Panc1 (cell line): ENCODE measurements at regions not wholly inside any gene's neighbourhood (a gene's known extent, or its start where the extent isn't known, plus 50 kb on each side); places are given as distances from the start of the nearest gene placed in this dataset.
"Not testable (repeated sequence)": the region's sequence is repeated elsewhere in the genome, so short reads cannot be mapped to it uniquely, and the experiment has no call there.

ENCODE experiments used
- ATAC-seq: fragments of 200-7000 bp; cut with Tn5 transposase; 2 replicates; pipeline ENCODE4 v1.9.1; 2020; ENCODE audit warnings: mild to moderate bottlenecking, moderate library complexity
- BruUV-seq: library from RNA; stranded (reverse); fragments of 400-500 nt; replicated peaks from 2 replicates; lab custom pipeline; 2021; lab: Mats Ljungman, UMichigan
- CTCF ChIA-PET: fragments of 300-600 bp; sonication (Branson Sonifier 250); formaldehyde crosslinking; loops from one replicate; lab custom pipeline; 2022; ENCODE audit warnings: antibody characterized with exemption; lab: Charles Lee
- POLR2A ChIA-PET: fragments of 300-600 bp; sonication (Branson Sonifier 250); formaldehyde crosslinking; loops from one replicate; lab custom pipeline; 2022; ENCODE audit warnings: antibody characterized with exemption; lab: Charles Lee
- DNase-seq: peaks from one replicate; pipeline ENCODE4 v3.0.0-alpha.2; 2010; ENCODE audit warnings: low read depth, low spot score
- H3K27ac ChIP-seq: 2 replicates; pipeline ENCODE4 v1.5.1; 2011; ENCODE audit warnings: mild to moderate bottlenecking, low read length, inconsistent platforms
- H3K27me3 ChIP-seq: fragments of 200-500 bp; sonication (Bioruptor generic); 2 replicates; pipeline ENCODE4 v1.6.0; 2014; ENCODE audit warnings: low read length, inconsistent platforms; ENCODE audit not compliant: control insufficient read depth, insufficient read depth
- H3K36me3 ChIP-seq: fragments of 200-500 bp; sonication (Bioruptor generic); 2 replicates; pipeline ENCODE4 v1.5.1; 2014; ENCODE audit warnings: inconsistent platforms, mild to moderate bottlenecking, low read length, moderate library complexity; ENCODE audit not compliant: control insufficient read depth, insufficient read depth
- H3K4me1 ChIP-seq: 2 replicates; pipeline ENCODE4 v1.5.1; 2011; ENCODE audit warnings: inconsistent platforms, mild to moderate bottlenecking, low read length, moderate library complexity; ENCODE audit not compliant: control insufficient read depth, insufficient read depth
- H3K4me3 ChIP-seq, 2 experiments: 2 replicates each; pipeline ENCODE4 v1.5.1; 2011 to 2012; ENCODE audit warnings: low read depth in 2 of 2, low read length in 2 of 2, mild to moderate bottlenecking in 2 of 2, inconsistent platforms in 1 of 2, moderate library complexity in 1 of 2
- H3K9me3 ChIP-seq: fragments of 200-500 bp; sonication (Bioruptor generic); 2 replicates; pipeline ENCODE4 v1.5.1; 2014; ENCODE audit warnings: low read depth, mild to moderate bottlenecking, inconsistent platforms, low read length, moderate library complexity; ENCODE audit not compliant: control insufficient read depth, insufficient read depth
- CTCF ChIP-seq: fragments of 450-650 bp; IDR thresholded peaks from 2 replicates; pipeline ENCODE4 v1.5.1; 2017; ENCODE audit warnings: mild to moderate bottlenecking
- POLR2AphosphoS5 ChIP-seq: IDR thresholded peaks from 2 replicates; pipeline ENCODE4 v1.6.1; 2012; ENCODE audit warnings: mild to moderate bottlenecking, low read depth, low read length, moderate library complexity
- REST ChIP-seq, 2 experiments: IDR thresholded peaks; 2 replicates each; pipeline ENCODE4 v1.6.1; 2011 to 2012; ENCODE audit warnings: low read depth in 2 of 2, control low read depth in 1 of 2, low read length in 1 of 2, mild to moderate bottlenecking in 1 of 2, moderate library complexity in 1 of 2; ENCODE audit not compliant: insufficient read depth in 1 of 2
- SIN3A ChIP-seq: IDR thresholded peaks from 2 replicates; pipeline ENCODE4 v1.6.1; 2012; ENCODE audit warnings: low read depth, mild to moderate bottlenecking, low read length, moderate library complexity, borderline replicate concordance; ENCODE audit not compliant: insufficient read depth
- TCF7L2 ChIP-seq: IDR thresholded peaks from 2 replicates; pipeline ENCODE4 v1.6.1; 2011; ENCODE audit warnings: mild to moderate bottlenecking, low read depth, low read length, inconsistent platforms
- in situ Hi-C: cut with HindIII; loops from 2 replicates; pipeline ENCODE4 v1.10.0; 2016; ENCODE audit warnings: low sequenced_read_pairs, low pct_unique_long_range_greater_than_20kb
- intact Hi-C: fragments of 100-400 bp; cut with micrococcal nuclease; formaldehyde crosslinking; loops from one replicate; pipeline ENCODE4 v1.10.0; 2022; ENCODE audit not compliant: unreplicated experiment

GRCh38 chr6:105855433-105855832, 230.7 kb upstream of the PRDM1 start:
- TF ChIP-seq REST (IDR thresholded peaks at IDR 0.05; ENCODE audit: insufficient read depth in 1 of 2, low read depth in 2 of 2, low read length in 1 of 2) (no peak), TCF7L2 (no peak), CTCF (no peak), POLR2AphosphoS5 (no peak), SIN3A (no peak)
- no peaks in the 10 kb centered on the region for H3K9me3 ChIP-seq
- intact Hi-C loops = no loop called here
- no peak overlapping the region for H3K4me3 ChIP-seq
- in situ Hi-C loops = no loop called here
- CTCF ChIA-PET = no interaction called here
- no peaks in the 10 kb centered on the region for H3K27me3 ChIP-seq
- POLR2A ChIA-PET = no interaction called here
- DNase-seq (no peak), ATAC-seq (no peak)
- H3K27ac ChIP-seq = no peak overlapping the region
- no TSS peak for BruUV-seq
- H3K4me1 ChIP-seq = no peaks in the 10 kb centered on the region
- no peaks in the 10 kb centered on the region for H3K36me3 ChIP-seq

GRCh38 chr6:105853979-105854378, 232.2 kb upstream of the PRDM1 start:
- DNase-seq, H3K27ac ChIP-seq, in situ Hi-C loops, CTCF ChIA-PET, H3K4me1 ChIP-seq, intact Hi-C loops, H3K4me3 ChIP-seq, ATAC-seq, BruUV-seq, POLR2A ChIA-PET, H3K36me3 ChIP-seq, H3K27me3 ChIP-seq, H3K9me3 ChIP-seq: not testable (repeated sequence)

GRCh38 chr6:105851606-105852005, 234.5 kb upstream of the PRDM1 start:
- no peaks in the 10 kb centered on the region for H3K9me3 ChIP-seq
- CTCF ChIA-PET = no interaction called here
- no peak overlapping the region for H3K4me3 ChIP-seq
- no TSS peak for BruUV-seq
- no peak for ATAC-seq
- POLR2A ChIA-PET = no interaction called here
- no peak overlapping the region for H3K27ac ChIP-seq
- no peak for DNase-seq
- intact Hi-C loops (no loop called here), in situ Hi-C loops (no loop called here)
- no peaks in the 10 kb centered on the region for H3K4me1 ChIP-seq
- H3K27me3 ChIP-seq = no peaks in the 10 kb centered on the region
- TF ChIP-seq SIN3A = no peak
- TF ChIP-seq TCF7L2 = no peak
- no peak for TF ChIP-seq REST (IDR thresholded peaks at IDR 0.05; ENCODE audit: insufficient read depth in 1 of 2, low read depth in 2 of 2, low read length in 1 of 2)
- TF ChIP-seq POLR2AphosphoS5 = no peak
- TF ChIP-seq CTCF = no peak
- no peaks in the 10 kb centered on the region for H3K36me3 ChIP-seq
